ENCODE measurements at regions not wholly inside any gene's neighbourhood (a gene's known extent, or its start where the extent isn't known, plus 50 kb on each side); places are given as distances from the start of the nearest gene placed in this dataset.

DNA sequence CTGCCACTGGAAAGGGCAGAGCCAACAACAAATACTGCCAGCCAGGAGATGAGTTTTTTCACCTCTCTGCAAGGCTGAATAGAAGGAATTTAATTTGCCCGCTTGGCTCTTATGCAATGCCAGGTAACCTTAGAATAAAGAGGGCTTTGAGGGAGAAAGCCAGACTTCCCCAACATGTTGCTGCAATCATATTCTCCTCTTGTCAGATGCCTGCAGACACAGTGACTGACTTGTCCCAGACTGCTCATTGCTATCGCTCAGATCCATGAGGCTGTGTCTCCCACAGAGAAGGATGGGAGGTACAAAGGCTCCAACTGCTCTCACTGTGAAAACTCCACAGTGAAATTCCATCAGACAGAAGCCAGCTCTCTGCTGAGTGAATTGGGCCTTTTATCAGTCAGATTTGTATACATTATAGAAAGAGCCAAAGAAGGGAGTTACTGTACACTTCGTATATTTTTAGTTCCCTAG lies 517.0 kb upstream of the ID4 start:
- TF ChIP-seq EZH2 (optimal IDR thresholded peaks at IDR 0.05; ENCODE audit: low read depth, low read length) = no peak
- TF ChIP-seq, protein P1, sequence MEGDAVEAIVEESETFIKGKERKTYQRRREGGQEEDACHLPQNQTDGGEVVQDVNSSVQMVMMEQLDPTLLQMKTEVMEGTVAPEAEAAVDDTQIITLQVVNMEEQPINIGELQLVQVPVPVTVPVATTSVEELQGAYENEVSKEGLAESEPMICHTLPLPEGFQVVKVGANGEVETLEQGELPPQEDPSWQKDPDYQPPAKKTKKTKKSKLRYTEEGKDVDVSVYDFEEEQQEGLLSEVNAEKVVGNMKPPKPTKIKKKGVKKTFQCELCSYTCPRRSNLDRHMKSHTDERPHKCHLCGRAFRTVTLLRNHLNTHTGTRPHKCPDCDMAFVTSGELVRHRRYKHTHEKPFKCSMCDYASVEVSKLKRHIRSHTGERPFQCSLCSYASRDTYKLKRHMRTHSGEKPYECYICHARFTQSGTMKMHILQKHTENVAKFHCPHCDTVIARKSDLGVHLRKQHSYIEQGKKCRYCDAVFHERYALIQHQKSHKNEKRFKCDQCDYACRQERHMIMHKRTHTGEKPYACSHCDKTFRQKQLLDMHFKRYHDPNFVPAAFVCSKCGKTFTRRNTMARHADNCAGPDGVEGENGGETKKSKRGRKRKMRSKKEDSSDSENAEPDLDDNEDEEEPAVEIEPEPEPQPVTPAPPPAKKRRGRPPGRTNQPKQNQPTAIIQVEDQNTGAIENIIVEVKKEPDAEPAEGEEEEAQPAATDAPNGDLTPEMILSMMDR (IDR thresholded peaks at IDR 0.05; ENCODE audit: low read length) = no peak
- no peak for TF ChIP-seq EZH2phosphoT487 (IDR thresholded peaks at IDR 0.05; ENCODE audit: low read length)

Data from MM.1S (cell line).